ENCODE measurements at regions not wholly inside any gene's neighbourhood (a gene's known extent, or its start where the extent isn't known, plus 50 kb on each side); places are given as distances from the start of the nearest gene placed in this dataset.

DNA sequence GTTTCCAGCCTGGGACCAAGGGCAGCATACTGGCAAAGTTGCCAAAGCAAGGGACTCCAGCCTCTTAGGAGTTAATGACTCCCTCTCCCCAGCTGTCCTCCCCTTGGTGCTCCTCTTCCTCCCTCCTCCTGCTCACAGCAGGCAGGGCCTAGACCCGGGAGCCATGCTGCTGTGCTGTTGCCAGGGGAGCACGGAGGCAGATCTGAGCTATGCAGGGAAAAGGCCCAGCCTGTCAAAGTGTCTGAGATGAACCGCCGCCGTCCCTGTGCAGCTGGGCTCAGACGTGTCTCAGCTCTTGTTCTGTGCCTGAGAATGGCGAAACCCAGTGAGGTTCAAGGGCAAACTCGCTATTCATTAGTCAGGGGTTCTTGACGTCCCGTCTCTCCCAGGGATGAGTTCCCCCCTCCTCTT lies 60.8 kb upstream of the POLG start:
- DNase-seq (ENCODE audit: low spot score): no peak
- TF ChIP-seq, protein P1, sequence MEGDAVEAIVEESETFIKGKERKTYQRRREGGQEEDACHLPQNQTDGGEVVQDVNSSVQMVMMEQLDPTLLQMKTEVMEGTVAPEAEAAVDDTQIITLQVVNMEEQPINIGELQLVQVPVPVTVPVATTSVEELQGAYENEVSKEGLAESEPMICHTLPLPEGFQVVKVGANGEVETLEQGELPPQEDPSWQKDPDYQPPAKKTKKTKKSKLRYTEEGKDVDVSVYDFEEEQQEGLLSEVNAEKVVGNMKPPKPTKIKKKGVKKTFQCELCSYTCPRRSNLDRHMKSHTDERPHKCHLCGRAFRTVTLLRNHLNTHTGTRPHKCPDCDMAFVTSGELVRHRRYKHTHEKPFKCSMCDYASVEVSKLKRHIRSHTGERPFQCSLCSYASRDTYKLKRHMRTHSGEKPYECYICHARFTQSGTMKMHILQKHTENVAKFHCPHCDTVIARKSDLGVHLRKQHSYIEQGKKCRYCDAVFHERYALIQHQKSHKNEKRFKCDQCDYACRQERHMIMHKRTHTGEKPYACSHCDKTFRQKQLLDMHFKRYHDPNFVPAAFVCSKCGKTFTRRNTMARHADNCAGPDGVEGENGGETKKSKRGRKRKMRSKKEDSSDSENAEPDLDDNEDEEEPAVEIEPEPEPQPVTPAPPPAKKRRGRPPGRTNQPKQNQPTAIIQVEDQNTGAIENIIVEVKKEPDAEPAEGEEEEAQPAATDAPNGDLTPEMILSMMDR (IDR thresholded peaks at IDR 0.05; ENCODE audit: borderline replicate concordance, control extremely low read depth, extremely low read depth, insufficient read depth, missing control alignments): no peak
- in situ Hi-C loops (cut with MboI; ENCODE audit: low sequenced_read_pairs, unreplicated experiment): no loop called here

DNA sequence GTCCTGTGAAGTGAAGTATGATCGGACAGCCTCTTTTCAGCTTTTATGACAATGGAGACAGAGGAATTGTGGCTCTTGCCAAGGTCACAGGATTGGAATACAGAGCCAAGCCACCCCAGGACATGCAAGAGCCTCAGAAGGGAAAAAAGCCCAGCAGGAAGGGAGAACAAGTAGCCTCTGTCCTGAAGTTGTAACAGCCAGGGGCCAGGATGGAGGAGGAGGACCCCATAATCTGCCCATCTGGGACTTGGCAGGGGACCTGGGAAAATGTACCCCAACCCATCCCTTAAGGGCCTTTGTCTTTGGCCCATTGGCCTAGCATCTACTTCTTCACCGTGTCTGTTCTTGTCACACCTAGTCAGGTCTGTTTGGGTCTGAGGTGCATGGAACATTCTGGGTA lies 60.4 kb upstream of the POLG start:
- in situ Hi-C loops (cut with MboI; ENCODE audit: low sequenced_read_pairs, unreplicated experiment): no loop called here
- no peak for DNase-seq (ENCODE audit: low spot score)
- TF ChIP-seq, protein P1 (IDR thresholded peaks at IDR 0.05; ENCODE audit: borderline replicate concordance, control extremely low read depth, extremely low read depth, insufficient read depth, missing control alignments): no peak

DNA sequence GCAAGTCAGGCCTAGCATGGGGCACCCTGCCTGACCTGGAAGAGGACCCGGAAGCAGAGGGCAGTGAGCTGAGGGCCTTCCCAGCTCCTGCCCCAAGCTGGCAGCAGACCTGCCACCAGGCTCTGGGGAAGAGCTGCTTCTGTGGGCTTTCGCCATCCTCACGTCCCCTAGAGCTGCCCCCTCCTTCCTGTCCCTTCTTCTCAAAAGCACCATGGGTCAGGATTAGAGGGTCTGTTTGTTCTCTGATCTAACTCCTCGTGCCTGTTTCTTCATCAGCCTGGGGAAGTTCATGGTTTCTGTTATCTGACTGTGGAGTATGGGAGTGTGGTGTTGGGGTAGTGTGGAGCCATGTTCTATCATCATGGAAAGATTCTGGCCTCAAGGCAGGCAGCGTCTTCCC lies 58.4 kb upstream of the POLG start:
- in situ Hi-C loops (cut with MboI; ENCODE audit: low sequenced_read_pairs, unreplicated experiment): no loop called here
- TF ChIP-seq, protein P1 (IDR thresholded peaks at IDR 0.05; ENCODE audit: borderline replicate concordance, control extremely low read depth, extremely low read depth, insufficient read depth, missing control alignments): no peak
- no peak for DNase-seq (ENCODE audit: low spot score)

DNA sequence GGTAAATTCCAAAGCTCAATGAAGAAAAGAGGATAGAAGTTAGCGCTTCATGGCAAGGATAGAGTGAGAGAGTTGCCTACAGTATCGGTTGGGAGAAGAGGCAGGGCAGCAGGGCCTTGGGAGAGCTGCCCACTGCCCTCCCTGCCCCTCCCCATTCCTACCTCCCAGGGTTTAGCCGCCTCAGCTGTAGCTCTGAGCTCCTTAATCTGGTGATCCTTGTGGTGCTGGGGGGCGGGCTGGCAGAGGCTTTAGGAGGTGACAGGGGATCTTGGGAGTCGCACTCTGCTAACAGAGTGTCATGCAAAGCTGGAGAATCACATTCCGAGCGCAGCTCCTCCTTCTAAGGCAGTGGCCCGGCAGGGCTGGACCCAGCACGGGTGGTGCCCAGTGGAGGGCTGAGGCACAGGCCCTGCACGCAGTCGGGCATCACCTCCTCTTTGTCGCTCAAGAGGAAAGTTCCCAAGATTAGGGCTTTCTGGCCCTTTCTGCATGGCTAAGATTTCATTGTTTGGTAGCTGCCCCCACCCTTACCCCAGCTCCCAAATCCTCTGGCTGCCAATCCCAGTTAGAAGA lies 57.1 kb upstream of the POLG start:
- TF ChIP-seq, protein P1 (IDR thresholded peaks at IDR 0.05; ENCODE audit: borderline replicate concordance, control extremely low read depth, extremely low read depth, insufficient read depth, missing control alignments): no peak
- in situ Hi-C loops (cut with MboI; ENCODE audit: low sequenced_read_pairs, unreplicated experiment): no loop called here
- no peak for DNase-seq (ENCODE audit: low spot score)

DNA sequence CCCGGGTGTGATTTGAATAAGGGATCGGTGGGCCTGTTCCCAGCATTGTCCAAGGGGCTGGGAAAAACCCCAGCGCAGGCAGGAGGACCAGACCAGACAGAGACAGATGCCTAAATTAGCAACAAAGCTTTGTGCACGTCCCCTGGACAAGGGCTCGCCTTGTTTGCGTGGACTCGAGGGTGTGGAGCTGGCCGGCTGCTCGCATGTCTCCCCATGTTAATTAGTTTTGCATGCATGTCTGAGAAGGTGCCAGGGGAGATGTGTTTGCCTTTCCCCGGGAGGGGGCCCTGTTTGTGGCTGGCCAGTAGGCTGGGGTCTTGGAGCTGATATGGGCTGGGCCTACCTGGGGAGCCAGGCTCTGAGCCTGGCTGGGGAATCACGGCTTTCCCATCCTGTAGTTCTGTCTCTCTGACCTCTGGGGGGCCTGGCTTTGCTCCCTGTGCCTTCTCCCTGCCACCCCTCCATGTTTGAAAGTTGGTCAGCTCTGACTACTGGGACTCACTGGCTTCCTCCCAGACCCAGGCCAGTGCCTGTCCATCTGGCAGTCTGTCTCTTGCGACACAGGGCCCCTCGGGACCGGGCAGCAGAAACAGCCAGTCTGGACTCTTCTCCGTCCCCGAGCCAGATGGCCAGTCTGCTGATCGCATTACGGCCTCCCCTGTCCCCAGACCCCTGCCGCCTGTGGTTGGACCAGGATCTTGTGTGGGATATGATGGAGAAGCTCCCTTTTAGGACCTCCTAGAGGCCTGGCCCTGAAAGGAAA lies 55.4 kb upstream of the POLG start:
- in situ Hi-C loops (cut with MboI; ENCODE audit: low sequenced_read_pairs, unreplicated experiment): no loop called here
- TF ChIP-seq, protein P1 (IDR thresholded peaks at IDR 0.05; ENCODE audit: borderline replicate concordance, control extremely low read depth, extremely low read depth, insufficient read depth, missing control alignments): no peak
- DNase-seq (ENCODE audit: low spot score): no peak

DNA sequence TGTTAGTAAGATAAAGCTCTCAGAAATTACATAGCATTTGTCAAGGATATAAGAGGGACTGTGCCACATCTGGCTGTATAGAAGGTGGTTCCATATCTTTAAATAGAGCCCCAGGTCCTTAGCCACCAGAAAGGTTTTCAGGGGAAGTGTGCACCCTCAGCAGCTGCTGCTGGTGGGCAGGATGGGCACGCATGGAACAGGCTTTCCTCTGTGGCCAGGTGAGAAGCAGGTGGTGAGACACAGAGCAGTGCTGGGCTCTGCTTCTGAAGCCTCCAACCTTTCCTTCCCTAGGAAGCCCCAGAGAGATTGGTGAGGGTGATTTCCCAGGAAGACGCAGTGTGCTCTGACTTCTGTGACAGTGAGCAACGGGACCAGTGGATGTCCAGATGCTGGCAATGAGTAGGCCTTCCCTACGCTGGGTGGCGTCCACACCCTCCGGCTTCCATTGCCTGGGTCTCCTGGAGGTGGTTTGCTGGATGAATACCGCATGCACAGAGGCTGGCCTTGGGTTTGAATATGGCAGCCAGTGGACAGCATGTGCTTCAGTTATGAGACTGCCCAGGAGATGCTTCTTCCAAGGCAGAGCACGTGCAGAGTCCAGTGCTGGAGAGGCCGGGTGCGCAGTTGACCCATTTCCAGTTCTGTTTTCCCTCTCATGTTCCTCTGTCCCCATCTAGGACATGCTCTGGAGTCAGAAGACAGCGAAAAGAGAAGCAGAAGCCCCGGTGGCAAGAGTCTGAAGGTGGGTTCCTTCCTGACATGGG lies 52.7 kb upstream of the POLG start:
- in situ Hi-C loops (cut with MboI; ENCODE audit: low sequenced_read_pairs, unreplicated experiment): no loop called here
- TF ChIP-seq, protein P1 (IDR thresholded peaks at IDR 0.05; ENCODE audit: borderline replicate concordance, control extremely low read depth, extremely low read depth, insufficient read depth, missing control alignments): no peak
- DNase-seq (ENCODE audit: low spot score): no peak
